ENCODE measurements at regions not wholly inside any gene's neighbourhood (a gene's known extent, or its start where the extent isn't known, plus 50 kb on each side); places are given as distances from the start of the nearest gene placed in this dataset.

DNA sequence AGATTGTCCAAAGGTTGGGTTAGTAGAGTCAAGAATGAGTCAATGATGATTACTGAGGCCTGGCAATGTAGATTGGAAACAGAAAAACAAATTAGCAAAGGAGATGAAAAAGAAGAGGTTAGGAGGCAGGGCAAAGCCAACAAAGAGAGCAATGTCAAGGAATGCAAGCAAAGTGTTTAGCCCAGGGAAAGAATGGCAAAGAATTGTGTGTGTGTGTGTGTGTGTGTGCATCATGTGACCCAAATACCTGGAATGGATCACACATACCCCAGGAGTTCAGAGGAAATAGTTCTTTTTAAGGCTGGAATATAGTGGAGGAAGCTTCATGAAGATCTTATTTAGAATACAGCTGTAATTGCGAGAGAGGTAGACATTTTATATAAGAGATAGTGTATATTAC lies 831.7 kb upstream of the ARPP21 start:
- TF ChIP-seq SPI1 (IDR thresholded peaks at IDR 0.05; ENCODE audit: borderline replicate concordance, low read depth) (no peak), POLR2AphosphoS5 (IDR thresholded peaks at IDR 0.05; ENCODE audit: low read depth) (no peak), GABPA (IDR thresholded peaks at IDR 0.05; ENCODE audit: low read depth) (no peak)
- TF ChIP-seq, protein P1, sequence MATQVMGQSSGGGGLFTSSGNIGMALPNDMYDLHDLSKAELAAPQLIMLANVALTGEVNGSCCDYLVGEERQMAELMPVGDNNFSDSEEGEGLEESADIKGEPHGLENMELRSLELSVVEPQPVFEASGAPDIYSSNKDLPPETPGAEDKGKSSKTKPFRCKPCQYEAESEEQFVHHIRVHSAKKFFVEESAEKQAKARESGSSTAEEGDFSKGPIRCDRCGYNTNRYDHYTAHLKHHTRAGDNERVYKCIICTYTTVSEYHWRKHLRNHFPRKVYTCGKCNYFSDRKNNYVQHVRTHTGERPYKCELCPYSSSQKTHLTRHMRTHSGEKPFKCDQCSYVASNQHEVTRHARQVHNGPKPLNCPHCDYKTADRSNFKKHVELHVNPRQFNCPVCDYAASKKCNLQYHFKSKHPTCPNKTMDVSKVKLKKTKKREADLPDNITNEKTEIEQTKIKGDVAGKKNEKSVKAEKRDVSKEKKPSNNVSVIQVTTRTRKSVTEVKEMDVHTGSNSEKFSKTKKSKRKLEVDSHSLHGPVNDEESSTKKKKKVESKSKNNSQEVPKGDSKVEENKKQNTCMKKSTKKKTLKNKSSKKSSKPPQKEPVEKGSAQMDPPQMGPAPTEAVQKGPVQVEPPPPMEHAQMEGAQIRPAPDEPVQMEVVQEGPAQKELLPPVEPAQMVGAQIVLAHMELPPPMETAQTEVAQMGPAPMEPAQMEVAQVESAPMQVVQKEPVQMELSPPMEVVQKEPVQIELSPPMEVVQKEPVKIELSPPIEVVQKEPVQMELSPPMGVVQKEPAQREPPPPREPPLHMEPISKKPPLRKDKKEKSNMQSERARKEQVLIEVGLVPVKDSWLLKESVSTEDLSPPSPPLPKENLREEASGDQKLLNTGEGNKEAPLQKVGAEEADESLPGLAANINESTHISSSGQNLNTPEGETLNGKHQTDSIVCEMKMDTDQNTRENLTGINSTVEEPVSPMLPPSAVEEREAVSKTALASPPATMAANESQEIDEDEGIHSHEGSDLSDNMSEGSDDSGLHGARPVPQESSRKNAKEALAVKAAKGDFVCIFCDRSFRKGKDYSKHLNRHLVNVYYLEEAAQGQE (IDR thresholded peaks at IDR 0.05; ENCODE audit: insufficient replicate concordance, low read depth), result no peak
- TF ChIP-seq, protein P2, sequence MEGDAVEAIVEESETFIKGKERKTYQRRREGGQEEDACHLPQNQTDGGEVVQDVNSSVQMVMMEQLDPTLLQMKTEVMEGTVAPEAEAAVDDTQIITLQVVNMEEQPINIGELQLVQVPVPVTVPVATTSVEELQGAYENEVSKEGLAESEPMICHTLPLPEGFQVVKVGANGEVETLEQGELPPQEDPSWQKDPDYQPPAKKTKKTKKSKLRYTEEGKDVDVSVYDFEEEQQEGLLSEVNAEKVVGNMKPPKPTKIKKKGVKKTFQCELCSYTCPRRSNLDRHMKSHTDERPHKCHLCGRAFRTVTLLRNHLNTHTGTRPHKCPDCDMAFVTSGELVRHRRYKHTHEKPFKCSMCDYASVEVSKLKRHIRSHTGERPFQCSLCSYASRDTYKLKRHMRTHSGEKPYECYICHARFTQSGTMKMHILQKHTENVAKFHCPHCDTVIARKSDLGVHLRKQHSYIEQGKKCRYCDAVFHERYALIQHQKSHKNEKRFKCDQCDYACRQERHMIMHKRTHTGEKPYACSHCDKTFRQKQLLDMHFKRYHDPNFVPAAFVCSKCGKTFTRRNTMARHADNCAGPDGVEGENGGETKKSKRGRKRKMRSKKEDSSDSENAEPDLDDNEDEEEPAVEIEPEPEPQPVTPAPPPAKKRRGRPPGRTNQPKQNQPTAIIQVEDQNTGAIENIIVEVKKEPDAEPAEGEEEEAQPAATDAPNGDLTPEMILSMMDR (IDR thresholded peaks at IDR 0.05; ENCODE audit: insufficient read depth, low read length), result no peak

DNA sequence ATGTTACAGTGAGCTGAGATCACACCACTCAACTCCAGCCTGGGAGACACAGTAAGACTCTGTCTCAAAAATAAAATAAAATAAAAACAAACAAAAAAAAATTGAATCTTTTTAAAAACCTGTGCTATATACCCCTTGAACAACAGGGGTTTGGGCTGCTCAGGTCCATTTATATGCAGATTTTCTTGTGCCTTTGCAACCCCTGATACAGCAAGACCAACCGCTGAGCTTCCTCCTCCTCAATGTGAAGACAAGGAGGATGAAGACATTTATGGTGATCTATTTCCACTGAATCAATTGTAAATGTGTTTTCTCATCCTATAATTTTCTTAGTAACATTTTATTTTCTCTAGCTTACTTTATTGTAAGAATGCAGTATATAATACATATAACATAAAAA lies 831.0 kb upstream of the ARPP21 start:
- H3K27ac ChIP-seq (replicated peaks), result no peak overlapping the region
- H3K27me3 ChIP-seq (ENCODE audit: insufficient read depth, poor library complexity, severe bottlenecking), result no peaks in the 10 kb centered on the region
- DNase-seq (ENCODE audit: low read depth in 1 of 2, low spot score in 1 of 2), result no peak
- TF ChIP-seq, protein P1 (IDR thresholded peaks at IDR 0.05; ENCODE audit: insufficient replicate concordance, low read depth), result no peak
- TF ChIP-seq GABPA (IDR thresholded peaks at IDR 0.05; ENCODE audit: low read depth), result no peak
- no peak for TF ChIP-seq SPI1 (IDR thresholded peaks at IDR 0.05; ENCODE audit: borderline replicate concordance, low read depth)
- TF ChIP-seq, protein P2 (IDR thresholded peaks at IDR 0.05; ENCODE audit: insufficient read depth, low read length), result no peak
- TF ChIP-seq POLR2AphosphoS5 (IDR thresholded peaks at IDR 0.05; ENCODE audit: low read depth), result no peak
- no peak overlapping the region for H3K4me3 ChIP-seq (replicated peaks; ENCODE audit: insufficient read depth, low read length)

More for the DNA sequence above, 831.7 kb upstream of the ARPP21 start:
- DNase-seq (ENCODE audit: low read depth in 1 of 2, low spot score in 1 of 2), result no peak
- no peak overlapping the region for H3K27ac ChIP-seq (replicated peaks)
- H3K4me3 ChIP-seq (replicated peaks; ENCODE audit: insufficient read depth, low read length), result no peak overlapping the region
- no peaks in the 10 kb centered on the region for H3K27me3 ChIP-seq (ENCODE audit: insufficient read depth, poor library complexity, severe bottlenecking)

DNA sequence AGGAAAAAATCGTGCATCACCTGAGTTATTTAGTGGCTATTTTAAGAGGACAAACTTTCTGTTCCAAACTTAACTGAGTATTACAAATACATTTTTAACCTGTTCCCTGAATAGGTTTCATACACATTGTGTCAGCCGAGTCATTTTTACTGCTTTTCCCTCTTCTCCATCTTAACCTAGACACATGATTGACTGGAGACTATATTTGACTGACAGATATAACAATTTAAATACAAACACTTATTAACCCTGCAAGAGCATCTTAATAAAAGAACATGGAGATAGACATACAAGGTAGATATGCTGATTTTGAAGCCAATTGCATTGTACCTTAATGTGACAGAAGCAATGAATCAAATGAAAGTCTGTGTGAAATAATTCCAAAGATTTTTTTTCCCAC lies 810.5 kb upstream of the ARPP21 start:
- no peak overlapping the region for H3K4me3 ChIP-seq (replicated peaks; ENCODE audit: insufficient read depth, low read length)
- no peak for TF ChIP-seq GABPA (IDR thresholded peaks at IDR 0.05; ENCODE audit: low read depth)
- no peak for TF ChIP-seq POLR2AphosphoS5 (IDR thresholded peaks at IDR 0.05; ENCODE audit: low read depth)
- TF ChIP-seq, protein P2 (IDR thresholded peaks at IDR 0.05; ENCODE audit: insufficient read depth, low read length), result no peak
- TF ChIP-seq, protein P1 (IDR thresholded peaks at IDR 0.05; ENCODE audit: insufficient replicate concordance, low read depth), result no peak
- no peak for TF ChIP-seq SPI1 (IDR thresholded peaks at IDR 0.05; ENCODE audit: borderline replicate concordance, low read depth)
- no peak for DNase-seq (ENCODE audit: low read depth in 1 of 2, low spot score in 1 of 2)
- H3K27ac ChIP-seq (replicated peaks), result no peak overlapping the region
- no peaks in the 10 kb centered on the region for H3K27me3 ChIP-seq (ENCODE audit: insufficient read depth, poor library complexity, severe bottlenecking)

All from HL-60 (cell line).